HuH-7.5 (cell line): ENCODE measurements at regions not wholly inside any gene's neighbourhood (a gene's known extent, or its start where the extent isn't known, plus 50 kb on each side); places are given as distances from the start of the nearest gene placed in this dataset.

Experiments
- DNase-seq: peaks from one replicate; pipeline ENCODE4 v3.0.0; 2011; ENCODE audit warnings: low spot score

- DNase-seq, result no peak
These were observed 344.4 kb downstream of the THBS2 start for GRCh38 chr6:168909288-168909687.

- no peak for DNase-seq
These were observed 344.8 kb downstream of the THBS2 start for GRCh38 chr6:168908887-168909286.

GRCh38 chr6:168908166-168908565 is 345.5 kb downstream of the THBS2 start:
- no peak for DNase-seq

- no peak for DNase-seq
These were observed 347.3 kb downstream of the THBS2 start for GRCh38 chr6:168906391-168906790.

GRCh38 chr6:168905451-168906090 is 348.1 kb downstream of the THBS2 start:
- no peak for DNase-seq

GRCh38 chr6:168903613-168904345 is 349.9 kb downstream of the THBS2 start:
- DNase-seq, result no peak

GRCh38 chr6:168902075-168902474 is 351.6 kb downstream of the THBS2 start:
- no peak for DNase-seq

- DNase-seq, result no peak
These were observed 352.6 kb downstream of the THBS2 start for GRCh38 chr6:168901076-168901475.

- DNase-seq, result no peak
These were observed 357.3 kb downstream of the THBS2 start for GRCh38 chr6:168896321-168896720.

GRCh38 chr6:168895102-168895812 is 358.4 kb downstream of the THBS2 start:
- peak; percentile 89 for DNase-seq

GRCh38 chr6:168892031-168892430 is 361.6 kb downstream of the THBS2 start:
- DNase-seq, result no peak

GRCh38 chr6:168890981-168891365 is 362.7 kb downstream of the THBS2 start:
- DNase-seq, result no peak

- DNase-seq, result no peak
These were observed 363.2 kb downstream of the THBS2 start for GRCh38 chr6:168890306-168890980.

- DNase-seq, result no peak
These were observed 364.8 kb downstream of the THBS2 start for GRCh38 chr6:168888786-168889345.

- DNase-seq, result no peak
These were observed 365.5 kb downstream of the THBS2 start for GRCh38 chr6:168888102-168888501.

- no peak for DNase-seq
These were observed 366.0 kb downstream of the THBS2 start for GRCh38 chr6:168887621-168888020.

GRCh38 chr6:168886964-168887363 is 366.7 kb downstream of the THBS2 start:
- no peak for DNase-seq

- DNase-seq, result no peak
These were observed 367.6 kb downstream of the THBS2 start for GRCh38 chr6:168885751-168886742.

- DNase-seq, result no peak
These were observed 368.4 kb downstream of the THBS2 start for GRCh38 chr6:168885196-168885595.

- DNase-seq, result peak; percentile 95
These were observed 369.0 kb downstream of the THBS2 start for GRCh38 chr6:168884646-168885086.
